HepG2 (cell line): ENCODE measurements at regions not wholly inside any gene's neighbourhood (a gene's known extent, or its start where the extent isn't known, plus 50 kb on each side); places are given as distances from the start of the nearest gene placed in this dataset.

Experiments
- ATAC-seq: fragments of 200-7000 bp; cut with Tn5 transposase; 3 replicates; pipeline ENCODE4 v1.9.1; 2020; ENCODE audit warnings: mild to moderate bottlenecking, moderate library complexity
- BruUV-seq: library from RNA; stranded (reverse); fragments of 400-500 nt; replicated peaks from 2 replicates; lab custom pipeline; 2021; lab: Mats Ljungman, UMichigan
- CTCF ChIA-PET: fragments of 300-600 bp; formaldehyde crosslinking; extraction: SDS; loops from one replicate; lab custom pipeline; 2021; ENCODE audit warnings: low total read pairs, inconsistent platforms, low intra/inter-chr PET ratio; lab: Yijun Ruan, JAX
- POLR2A ChIA-PET: fragments of 350-600 bp; sonication (Branson Sonifier 250); formaldehyde crosslinking; loops from one replicate; lab custom pipeline; 2020; ENCODE audit warnings: antibody characterized with exemption, inconsistent platforms; lab: Yijun Ruan, JAX
- DNase-seq: peaks from one replicate; pipeline ENCODE4 v3.0.0-alpha.2; 2015; ENCODE audit warnings: low spot score
- FAIRE-seq: peaks from 3 replicates; lab custom pipeline; 2011; peaks lifted over from hg19 to GRCh38; lab: Jason Lieb, UNC
- H2AFZ ChIP-seq: one replicate; pipeline ENCODE4 v1.6.1; 2011; ENCODE audit warnings: low read length, inconsistent platforms
- H3K27ac ChIP-seq: fragments of 300-600 bp; 3 replicates; pipeline ENCODE4 v1.8.0; 2011; ENCODE audit warnings: mixed run types, mild to moderate bottlenecking, mixed read lengths, low read length, inconsistent platforms; ENCODE audit not compliant: insufficient read depth; ENCODE audit errors: extremely low read length
- H3K27me3 ChIP-seq, 2 experiments: fragments of 200-600 bp in 1 of 2; 2 replicates in 1 of 2; 3 replicates in 1 of 2; pipeline versions ENCODE4 v1.6.0 to v1.8.0; 2011; ENCODE audit warnings: low read length in 2 of 2, mild to moderate bottlenecking in 2 of 2, moderate library complexity in 2 of 2, inconsistent platforms in 1 of 2; ENCODE audit not compliant: insufficient read depth in 2 of 2, control insufficient read depth in 1 of 2
- H3K36me3 ChIP-seq, 2 experiments: fragments of 200-600 bp in 1 of 2; replicated peaks in 1 of 2; 2 replicates in 1 of 2; 3 replicates in 1 of 2; pipeline versions ENCODE4 v1.5.1 to v1.8.0; 2011; ENCODE audit warnings: low read length in 2 of 2, inconsistent platforms in 1 of 2; ENCODE audit not compliant: insufficient read depth in 2 of 2, control insufficient read depth in 1 of 2
- H3K4me1 ChIP-seq: 2 replicates; pipeline ENCODE4 v1.5.1; 2012; ENCODE audit warnings: low read length, inconsistent platforms; ENCODE audit not compliant: insufficient read depth
- H3K4me2 ChIP-seq: 2 replicates; pipeline ENCODE4 v1.6.0; 2011; ENCODE audit warnings: low read depth, low read length, inconsistent platforms
- H3K4me3 ChIP-seq, 3 experiments: fragments of 200-600 bp in 1 of 3; sonication (generic), shearing (Covaris generic) in 1 of 3; replicated peaks in 1 of 3; 2 replicates each; pipeline ENCODE4 v1.5.1; 2011 to 2016; ENCODE audit warnings: low read length in 3 of 3, inconsistent platforms in 2 of 3, low read depth in 2 of 3, mild to moderate bottlenecking in 2 of 3, control low read depth in 1 of 3, mixed read lengths in 1 of 3; ENCODE audit not compliant: insufficient read depth in 1 of 3
- H3K79me2 ChIP-seq: one replicate; pipeline ENCODE4 v1.6.1; 2011; ENCODE audit warnings: low read length, inconsistent platforms; ENCODE audit not compliant: insufficient read depth
- H3K9ac ChIP-seq: 2 replicates; pipeline ENCODE4 v1.6.0; 2011; ENCODE audit warnings: mild to moderate bottlenecking, low read depth, low read length, inconsistent platforms; ENCODE audit not compliant: insufficient read depth
- H3K9me3 ChIP-seq: 2 replicates; pipeline ENCODE4 v1.5.1; 2012; ENCODE audit warnings: mild to moderate bottlenecking, low read length
- H4K20me1 ChIP-seq: 2 replicates; pipeline ENCODE4 v1.6.0; 2011; ENCODE audit warnings: inconsistent platforms, mild to moderate bottlenecking, low read length, moderate library complexity; ENCODE audit not compliant: insufficient read depth
- AGO1 ChIP-seq: fragments of 200-400 bp; formaldehyde crosslinking; IDR thresholded peaks from 2 replicates; pipeline ENCODE4 v1.6.1; 2017; ENCODE audit warnings: mild to moderate bottlenecking, low read depth, low read length, moderate library complexity; ENCODE audit not compliant: poor library complexity, severe bottlenecking
- BCL6 ChIP-seq: IDR thresholded peaks from 2 replicates; pipeline ENCODE4 v1.6.1; 2016; ENCODE audit warnings: missing genetic modification reagents, missing compliant biosample characterization
- CAMTA2 ChIP-seq: sonication (generic); formaldehyde crosslinking; IDR thresholded peaks from 2 replicates; pipeline ENCODE4 v1.4.0; 2020; ENCODE audit warnings: mild to moderate bottlenecking, missing genetic modification reagents, borderline replicate concordance
- SMC3 ChIP-seq: IDR thresholded peaks from 2 replicates; pipeline ENCODE4 v1.6.1; 2011; ENCODE audit warnings: low read length, improper control_type of control experiment
- TBX2 ChIP-seq: sonication (generic); formaldehyde crosslinking; IDR thresholded peaks from 2 replicates; pipeline ENCODE4 v1.5.0; 2020; ENCODE audit warnings: missing genetic modification reagents, mild to moderate bottlenecking, borderline replicate concordance
- TBX3 ChIP-seq: fragments of 450-650 bp; IDR thresholded peaks from 2 replicates; pipeline ENCODE4 v1.6.1; 2017; ENCODE audit warnings: antibody characterized with exemption, mild to moderate bottlenecking, inconsistent platforms, borderline replicate concordance
- ZSCAN12 ChIP-seq: sonication (generic); formaldehyde crosslinking; IDR thresholded peaks from 2 replicates; pipeline ENCODE4 v1.9.0; 2021; ENCODE audit warnings: mild to moderate bottlenecking, missing genetic modification reagents
- WGBS: methylation state at CpG from one replicate; pipeline ENCODE4 v1.1.6; 2017; ENCODE audit warnings: low lambda C conversion rate; 5-methylcytosine and 5-hydroxymethylcytosine counted together
- in situ Hi-C: cut with HindIII; loops from 2 replicates; pipeline ENCODE4 v1.10.0; 2017; ENCODE audit warnings: low pct_unique_long_range_greater_than_20kb; ENCODE audit not compliant: extremely low pct_ligation_motif_present
- intact Hi-C: fragments of 100-400 bp; cut with micrococcal nuclease; formaldehyde crosslinking; loops from one replicate; pipeline ENCODE4 v1.10.0; 2022; ENCODE audit not compliant: unreplicated experiment
- TF ChIP-seq, protein P1 (sequence below): sonication (generic); formaldehyde crosslinking; IDR thresholded peaks from 2 replicates; pipeline ENCODE4 v1.4.0; 2020; ENCODE audit warnings: low read depth, mild to moderate bottlenecking, missing genetic modification reagents

GRCh38 chr2:42858140-42859005 lies 66.0 kb upstream of the HAAO start:
- no peak overlapping the region for H3K4me3 ChIP-seq
- H3K4me2 ChIP-seq, result no peak overlapping the region
- ChIA-PET POLR2A (interaction anchor here (0.5 to 1.2 kb wide), 4 partner anchors 67 to 369 kb away, joined by 3 to 4 read pairs (median 3); no protein-coding TSS in a partner anchor), CTCF (interaction anchor here (1.1 to 1.7 kb wide), 9 partner anchors 30 to 684 kb away, joined by 3 to 12 read pairs (median 6); no protein-coding TSS in a partner anchor)
- no peaks in the 10 kb centered on the region for H3K9me3 ChIP-seq
- TF ChIP-seq, protein P1, sequence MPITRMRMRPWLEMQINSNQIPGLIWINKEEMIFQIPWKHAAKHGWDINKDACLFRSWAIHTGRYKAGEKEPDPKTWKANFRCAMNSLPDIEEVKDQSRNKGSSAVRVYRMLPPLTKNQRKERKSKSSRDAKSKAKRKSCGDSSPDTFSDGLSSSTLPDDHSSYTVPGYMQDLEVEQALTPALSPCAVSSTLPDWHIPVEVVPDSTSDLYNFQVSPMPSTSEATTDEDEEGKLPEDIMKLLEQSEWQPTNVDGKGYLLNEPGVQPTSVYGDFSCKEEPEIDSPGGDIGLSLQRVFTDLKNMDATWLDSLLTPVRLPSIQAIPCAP (CRISPR knock-in tag), result no peak
- TF ChIP-seq ZSCAN12 (CRISPR knock-in tag), result no peak
- TF ChIP-seq BCL6 (CRISPR knock-in tag), result no peak
- no peak for TF ChIP-seq TBX3
- 0 out of 2 replicates have a peak, but pooled peaks have one; percentile 18 for TF ChIP-seq TBX2
- no peak for TF ChIP-seq AGO1
- no peak for TF ChIP-seq CAMTA2
- no peak for TF ChIP-seq SMC3
- ATAC-seq, result no peak
- H3K79me2 ChIP-seq, result no peaks in the 10 kb centered on the region
- no peak for DNase-seq
- H3K4me1 ChIP-seq, result peaks cover 34% of the 10 kb centered on the region
- intact Hi-C loops, result loop anchor here (1.0 to 10.0 kb wide), 7 partner anchors 31 to 686 kb away; no protein-coding TSS in a partner anchor
- no peaks in the 10 kb centered on the region for H4K20me1 ChIP-seq
- in situ Hi-C loops, result loop anchor here (5.0 to 10.0 kb wide), 4 partner anchors 69 to 626 kb away; partner anchors contain the start of gene ZFP36L2
- peaks cover 0 to 11% of the 10 kb centered on the region in 2 experiments; a peak in 2 of 5 replicates for H3K27me3 ChIP-seq
- H2AFZ ChIP-seq, result no peak overlapping the region
- no peak for FAIRE-seq
- H3K27ac ChIP-seq, result no peak overlapping the region
- H3K9ac ChIP-seq, result no peak overlapping the region
- no TSS peak for BruUV-seq
- 38% methylated on average over 4 of the region's 4 CpGs for WGBS
- H3K36me3 ChIP-seq, result no peaks in the 10 kb centered on the region
